Gastrocnemius medialis (tissue), 4 donors: ENCODE measurements at regions not wholly inside any gene's neighbourhood (a gene's known extent, or its start where the extent isn't known, plus 50 kb on each side); places are given as distances from the start of the nearest gene placed in this dataset.

Experiments
- ATAC-seq, 2 donors: fragments of 150-250 bp; one replicate each; pipeline ENCODE4 v1.9.1; 2016
- DNase-seq, 2 donors: peaks; one replicate each; pipeline ENCODE4 v3.0.0-alpha.2; 2019
- H3K27ac ChIP-seq, 4 donors: fragments of 200-600 bp; sonication (generic); 1 replicate in 1 of 4; 2 replicates in 3 of 4; pipeline ENCODE4 v1.5.1; 2016 to 2018; ENCODE audit warnings: mild to moderate bottlenecking in 2 of 4, moderate library complexity in 1 of 4
- H3K27me3 ChIP-seq, 3 donors: fragments of 200-600 bp; sonication (generic) in 2 of 3; 1 replicate in 1 of 3; 2 replicates in 2 of 3; pipeline versions ENCODE4 v1.5.1 to v1.6.0; 2016 to 2019; ENCODE audit warnings: mild to moderate bottlenecking in 1 of 3, moderate library complexity in 1 of 3
- H3K36me3 ChIP-seq, 2 donors: fragments of 200-600 bp; sonication (generic) in 1 of 2; one replicate each; pipeline ENCODE4 v1.5.1; 2017 to 2018
- H3K4me1 ChIP-seq, 2 donors: fragments of 200-600 bp; sonication (generic) in 1 of 2; one replicate each; pipeline ENCODE4 v1.5.1; 2016 to 2017; ENCODE audit warnings: mild to moderate bottlenecking in 2 of 2
- H3K4me3 ChIP-seq, 4 donors: fragments of 200-600 bp; sonication (generic) in 3 of 4; 1 replicate in 1 of 4; 2 replicates in 3 of 4; pipeline ENCODE4 v1.5.1; 2016 to 2019; ENCODE audit warnings: mild to moderate bottlenecking in 2 of 4
- H3K9me3 ChIP-seq, 3 donors: fragments of 200-600 bp; sonication (generic) in 2 of 3; 1 replicate in 1 of 3; 2 replicates in 2 of 3; pipeline ENCODE4 v1.5.1; 2016 to 2019
- POLR2A ChIP-seq, 2 donors: fragments of 450-650 bp; IDR thresholded peaks; one replicate each; pipeline ENCODE4 v1.6.1; 2017; ENCODE audit warnings: antibody characterized with exemption in 2 of 2, mild to moderate bottlenecking in 2 of 2, moderate library complexity in 2 of 2
- in situ Hi-C, 4 donors: fragments of 200-750 bp; cut with MboI; loops; one replicate each; pipeline versions ENCODE4 v1.15.0 to v1.8.0; 2017; ENCODE audit warnings: low sequenced_read_pairs in 4 of 4
- intact Hi-C: fragments of 100-400 bp; cut with DNase I; formaldehyde crosslinking; loops from one replicate; pipeline ENCODE4 v1.15.1; 2023; ENCODE audit warnings: low total_unique reads
- TF ChIP-seq, protein P1 (sequence below), 5 experiments: fragments of 450-650 bp in 3 of 5; fragments of 200-600 bp in 2 of 5; sonication (generic) in 2 of 5; IDR thresholded peaks in 4 of 5; conservative IDR thresholded peaks in 1 of 5; 1 replicate in 4 of 5; 2 replicates in 1 of 5; pipeline ENCODE4 v1.5.1; 2016 to 2019; ENCODE audit warnings: antibody characterized with exemption in 5 of 5, mild to moderate bottlenecking in 3 of 5, moderate library complexity in 3 of 5

DNA sequence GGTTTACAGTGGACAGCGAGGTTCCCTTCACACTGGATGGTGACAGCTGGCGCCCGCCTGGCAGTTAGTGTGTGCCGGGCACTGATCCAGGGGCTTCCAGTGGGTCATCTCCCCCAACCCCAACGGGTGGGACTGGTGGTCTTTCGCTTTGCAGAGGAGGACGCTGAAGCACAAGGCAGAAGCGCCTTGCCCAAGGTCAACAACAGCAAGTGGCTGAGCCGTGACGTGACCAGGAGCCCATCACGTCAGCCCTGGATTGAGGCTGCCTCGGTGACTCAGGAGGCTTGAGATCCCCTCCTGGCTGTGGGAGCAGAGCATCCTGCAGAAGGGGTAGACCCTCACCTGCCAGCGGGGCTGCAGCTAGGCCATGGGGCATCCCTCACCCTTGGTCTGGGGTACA, 215.3 kb downstream of the RBFOX3 start:
- peaks cover 58 to 84% (median 69%) of the 10 kb centered on the region in 3 donors for H3K27me3 ChIP-seq
- no peak overlapping the region for H3K27ac ChIP-seq
- DNase-seq (no peak), ATAC-seq (no peak)
- no peaks in the 10 kb centered on the region for H3K9me3 ChIP-seq
- intact Hi-C loops (no loop called here), in situ Hi-C loops (loop anchor here (25.0 kb wide), 2 partner anchors 208 to 333 kb away; partner anchors contain the start of gene ENGASE (in 4 of the 4))
- no peak overlapping the region for H3K4me3 ChIP-seq
- no peaks in the 10 kb centered on the region for H3K36me3 ChIP-seq
- TF ChIP-seq, protein P1, sequence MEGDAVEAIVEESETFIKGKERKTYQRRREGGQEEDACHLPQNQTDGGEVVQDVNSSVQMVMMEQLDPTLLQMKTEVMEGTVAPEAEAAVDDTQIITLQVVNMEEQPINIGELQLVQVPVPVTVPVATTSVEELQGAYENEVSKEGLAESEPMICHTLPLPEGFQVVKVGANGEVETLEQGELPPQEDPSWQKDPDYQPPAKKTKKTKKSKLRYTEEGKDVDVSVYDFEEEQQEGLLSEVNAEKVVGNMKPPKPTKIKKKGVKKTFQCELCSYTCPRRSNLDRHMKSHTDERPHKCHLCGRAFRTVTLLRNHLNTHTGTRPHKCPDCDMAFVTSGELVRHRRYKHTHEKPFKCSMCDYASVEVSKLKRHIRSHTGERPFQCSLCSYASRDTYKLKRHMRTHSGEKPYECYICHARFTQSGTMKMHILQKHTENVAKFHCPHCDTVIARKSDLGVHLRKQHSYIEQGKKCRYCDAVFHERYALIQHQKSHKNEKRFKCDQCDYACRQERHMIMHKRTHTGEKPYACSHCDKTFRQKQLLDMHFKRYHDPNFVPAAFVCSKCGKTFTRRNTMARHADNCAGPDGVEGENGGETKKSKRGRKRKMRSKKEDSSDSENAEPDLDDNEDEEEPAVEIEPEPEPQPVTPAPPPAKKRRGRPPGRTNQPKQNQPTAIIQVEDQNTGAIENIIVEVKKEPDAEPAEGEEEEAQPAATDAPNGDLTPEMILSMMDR (IDR thresholded peaks at IDR 0.05 in 4 of 5, conservative IDR thresholded peaks at IDR 0.05 in 1 of 5), result no peak
- TF ChIP-seq POLR2A (IDR thresholded peaks at IDR 0.05), result no peak
- no peaks in the 10 kb centered on the region for H3K4me1 ChIP-seq

DNA sequence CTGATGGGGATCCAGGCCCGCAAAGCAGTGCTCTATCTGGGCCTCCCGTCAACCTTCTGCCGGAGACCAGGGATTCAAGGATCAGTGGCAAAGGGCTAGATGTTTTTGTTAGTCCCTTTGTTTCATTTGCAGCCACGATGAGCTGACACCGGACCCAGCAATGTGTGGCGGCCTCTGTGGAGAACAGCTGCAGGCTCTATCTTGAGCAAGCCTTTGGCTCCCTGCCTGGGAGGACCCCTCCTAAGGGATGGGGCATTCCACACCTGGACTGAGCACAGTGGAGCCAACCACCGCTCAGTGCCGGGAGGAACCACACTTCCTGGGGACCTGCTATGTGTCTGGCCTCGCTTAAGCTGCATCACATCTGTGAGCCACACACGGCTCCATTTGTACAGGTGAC, 215.8 kb downstream of the RBFOX3 start:
- Histone ChIP-seq H3K4me3 (no peak overlapping the region), H3K27ac (no peak overlapping the region), H3K36me3 (no peaks in the 10 kb centered on the region), H3K9me3 (no peaks in the 10 kb centered on the region), H3K27me3 (peaks cover 55 to 84% (median 69%) of the 10 kb centered on the region in 3 donors), H3K4me1 (no peaks in the 10 kb centered on the region)
- in situ Hi-C loops (loop anchor here (25.0 kb wide), 2 partner anchors 208 to 333 kb away; partner anchors contain the start of gene ENGASE (in 4 of the 4)), intact Hi-C loops (no loop called here)
- ATAC-seq, result no peak
- TF ChIP-seq, protein P1 (IDR thresholded peaks at IDR 0.05 in 4 of 5, conservative IDR thresholded peaks at IDR 0.05 in 1 of 5), result no peak
- no peak for TF ChIP-seq POLR2A (IDR thresholded peaks at IDR 0.05)
- no peak for DNase-seq

DNA sequence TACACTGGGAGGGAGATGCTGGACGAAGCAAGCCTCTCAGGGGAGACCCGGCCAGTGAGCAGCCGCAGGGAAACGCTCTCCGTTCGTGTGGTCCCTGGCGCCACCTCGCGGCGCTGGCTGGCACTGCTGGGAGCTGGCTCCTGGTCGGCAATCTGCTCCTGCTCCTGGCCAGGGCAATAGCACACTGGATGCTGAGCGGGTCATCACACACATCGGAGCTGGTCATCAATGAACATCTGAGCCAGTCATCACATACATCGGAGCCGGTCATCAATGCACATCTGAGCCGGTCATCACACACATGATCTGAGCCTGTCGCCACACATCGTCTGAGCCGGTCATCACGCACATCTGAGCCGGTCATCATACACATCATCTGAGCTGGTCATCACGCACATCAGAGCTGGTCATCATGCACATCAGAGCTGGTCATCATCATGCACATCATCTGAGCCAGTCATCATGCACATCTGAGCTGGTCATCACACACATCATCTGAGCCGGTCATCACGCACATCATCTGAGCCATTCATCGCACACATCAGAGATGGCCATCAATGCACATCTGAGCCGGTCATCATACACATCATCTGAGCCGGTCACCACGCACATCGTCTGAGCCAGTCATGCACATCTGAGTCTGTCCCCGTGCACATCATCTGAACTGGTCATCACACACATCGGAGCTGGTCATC, 217.3 kb downstream of the RBFOX3 start:
- H3K4me1 ChIP-seq, result no peaks in the 10 kb centered on the region
- TF ChIP-seq, protein P1 (IDR thresholded peaks at IDR 0.05 in 4 of 5, conservative IDR thresholded peaks at IDR 0.05 in 1 of 5), result peak; percentile 75 to 91 (median 83)
- TF ChIP-seq POLR2A (IDR thresholded peaks at IDR 0.05), result no peak
- no peak overlapping the region for H3K4me3 ChIP-seq
- peaks cover 46 to 78% (median 69%) of the 10 kb centered on the region in 3 donors for H3K27me3 ChIP-seq
- intact Hi-C loops, result loop anchor here (1.0 kb wide), 2 partner anchors 306 to 328 kb away; no protein-coding TSS in a partner anchor
- no peaks in the 10 kb centered on the region for H3K36me3 ChIP-seq
- in situ Hi-C loops, result loop anchor here (25.0 kb wide), 2 partner anchors 206 to 331 kb away; partner anchors contain the start of gene ENGASE (in 4 of the 4)
- peak; percentile 66 to 69 for ATAC-seq
- no peaks in the 10 kb centered on the region for H3K9me3 ChIP-seq
- no peak overlapping the region for H3K27ac ChIP-seq
- DNase-seq, result peak; percentile 39 to 54

DNA sequence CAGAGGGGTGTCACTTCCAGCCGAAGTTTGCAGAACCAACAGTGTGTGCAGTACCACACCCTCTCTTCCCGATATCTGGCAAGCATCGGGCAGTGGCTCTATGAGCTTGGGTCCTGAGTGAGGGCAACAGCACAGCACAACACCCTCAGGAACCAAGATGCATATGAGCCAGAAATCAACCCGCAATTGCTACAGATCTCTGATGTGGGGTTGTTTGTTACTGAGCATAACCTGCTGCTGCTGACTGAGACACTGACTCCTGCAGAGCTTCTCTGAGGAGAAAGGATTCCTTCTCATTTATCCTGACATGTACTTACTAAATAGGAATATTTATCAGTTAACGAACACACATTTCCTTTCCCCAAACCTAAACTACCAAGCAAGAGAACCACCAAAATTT, 218.3 kb downstream of the RBFOX3 start:
- TF ChIP-seq POLR2A (IDR thresholded peaks at IDR 0.05), result no peak
- TF ChIP-seq, protein P1 (IDR thresholded peaks at IDR 0.05 in 4 of 5, conservative IDR thresholded peaks at IDR 0.05 in 1 of 5), result no peak
- Histone ChIP-seq H3K27ac (no peak overlapping the region), H3K4me3 (no peak overlapping the region), H3K27me3 (peaks cover 41 to 70% (median 68%) of the 10 kb centered on the region in 3 donors), H3K36me3 (no peaks in the 10 kb centered on the region), H3K9me3 (no peaks in the 10 kb centered on the region), H3K4me1 (peaks cover 0 to 3% of the 10 kb centered on the region in 2 donors)
- intact Hi-C loops, result no loop called here
- ATAC-seq (no peak), DNase-seq (no peak)
- in situ Hi-C loops, result loop anchor here (25.0 kb wide), 2 partner anchors 205 to 330 kb away; partner anchors contain the start of gene ENGASE (in 4 of the 4)
